Calu3 (cell line): ENCODE measurements at regions not wholly inside any gene's neighbourhood (a gene's known extent, or its start where the extent isn't known, plus 50 kb on each side); places are given as distances from the start of the nearest gene placed in this dataset.

Experiments
- BruUV-seq: library from RNA; stranded (reverse); fragments of 400-500 nt; replicated peaks from 2 replicates; lab custom pipeline; 2021; lab: Mats Ljungman, UMichigan
- CTCF ChIA-PET: fragments of 300-600 bp; sonication (Branson Sonifier 250); formaldehyde crosslinking; loops from one replicate; lab custom pipeline; 2022; ENCODE audit warnings: antibody characterized with exemption; lab: Charles Lee
- DNase-seq: peaks from one replicate; pipeline ENCODE4 v3.0.0; 2022
- H3K27ac Mint-ChIP-seq: one replicate; pipeline ENCODE4 v1.8.0; 2022; ENCODE audit warnings: mixed read lengths; ENCODE audit not compliant: unreplicated experiment
- H3K27me3 Mint-ChIP-seq: one replicate; pipeline ENCODE4 v1.8.0; 2022; ENCODE audit warnings: mixed read lengths; ENCODE audit not compliant: unreplicated experiment
- H3K36me3 Mint-ChIP-seq: one replicate; pipeline ENCODE4 v1.8.0; 2022; ENCODE audit warnings: mild to moderate bottlenecking, moderate library complexity, mixed read lengths; ENCODE audit not compliant: insufficient read depth, unreplicated experiment
- H3K4me1 Mint-ChIP-seq: one replicate; pipeline ENCODE4 v1.8.0; 2022; ENCODE audit warnings: mild to moderate bottlenecking, low read depth, mixed read lengths; ENCODE audit not compliant: unreplicated experiment
- H3K4me3 Mint-ChIP-seq: one replicate; pipeline ENCODE4 v1.8.0; 2022; ENCODE audit warnings: mild to moderate bottlenecking, low read depth, moderate library complexity, mixed read lengths; ENCODE audit not compliant: unreplicated experiment
- H3K9me3 Mint-ChIP-seq: one replicate; pipeline ENCODE4 v1.8.0; 2022; ENCODE audit warnings: low read depth, mixed read lengths; ENCODE audit not compliant: unreplicated experiment
- intact Hi-C: fragments of 100-400 bp; cut with micrococcal nuclease; formaldehyde crosslinking; loops from one replicate; pipeline ENCODE4 v1.10.0; 2022; ENCODE audit not compliant: unreplicated experiment
- TF ChIP-seq, protein P1 (sequence below): fragments of 200-600 bp; IDR thresholded peaks from one replicate; pipeline ENCODE4 v1.8.0; 2022; ENCODE audit warnings: antibody characterized with exemption; ENCODE audit not compliant: unreplicated experiment

DNA sequence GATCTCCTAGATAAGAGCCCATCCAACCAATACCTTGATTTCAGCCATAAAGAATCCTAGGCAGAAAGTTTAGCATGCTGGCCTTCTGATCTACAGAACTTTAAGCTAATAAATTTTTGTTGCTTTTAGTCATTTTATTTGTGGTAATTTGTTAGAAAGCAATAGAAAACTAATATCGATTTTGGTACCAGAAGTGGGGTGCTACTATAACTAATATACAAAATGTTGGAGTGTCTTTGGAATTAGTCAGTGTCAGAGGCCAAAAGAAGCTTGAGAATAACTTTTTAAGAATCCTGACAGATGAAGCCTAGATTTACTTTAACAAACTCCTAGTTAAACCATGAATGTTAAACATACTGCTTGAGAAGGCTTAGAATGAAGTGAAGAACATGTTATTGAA is 83.6 kb upstream of the HSF2 start:
- no peak for DNase-seq
- TF ChIP-seq, protein P1, sequence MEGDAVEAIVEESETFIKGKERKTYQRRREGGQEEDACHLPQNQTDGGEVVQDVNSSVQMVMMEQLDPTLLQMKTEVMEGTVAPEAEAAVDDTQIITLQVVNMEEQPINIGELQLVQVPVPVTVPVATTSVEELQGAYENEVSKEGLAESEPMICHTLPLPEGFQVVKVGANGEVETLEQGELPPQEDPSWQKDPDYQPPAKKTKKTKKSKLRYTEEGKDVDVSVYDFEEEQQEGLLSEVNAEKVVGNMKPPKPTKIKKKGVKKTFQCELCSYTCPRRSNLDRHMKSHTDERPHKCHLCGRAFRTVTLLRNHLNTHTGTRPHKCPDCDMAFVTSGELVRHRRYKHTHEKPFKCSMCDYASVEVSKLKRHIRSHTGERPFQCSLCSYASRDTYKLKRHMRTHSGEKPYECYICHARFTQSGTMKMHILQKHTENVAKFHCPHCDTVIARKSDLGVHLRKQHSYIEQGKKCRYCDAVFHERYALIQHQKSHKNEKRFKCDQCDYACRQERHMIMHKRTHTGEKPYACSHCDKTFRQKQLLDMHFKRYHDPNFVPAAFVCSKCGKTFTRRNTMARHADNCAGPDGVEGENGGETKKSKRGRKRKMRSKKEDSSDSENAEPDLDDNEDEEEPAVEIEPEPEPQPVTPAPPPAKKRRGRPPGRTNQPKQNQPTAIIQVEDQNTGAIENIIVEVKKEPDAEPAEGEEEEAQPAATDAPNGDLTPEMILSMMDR = no peak
- H3K4me3 Mint-ChIP-seq = no peak overlapping the region
- H3K9me3 Mint-ChIP-seq = peaks cover 7% of the 10 kb centered on the region
- no peaks in the 10 kb centered on the region for H3K27me3 Mint-ChIP-seq
- CTCF ChIA-PET = no interaction called here
- intact Hi-C loops = no loop called here
- H3K4me1 Mint-ChIP-seq = no peaks in the 10 kb centered on the region
- BruUV-seq = no TSS peak
- no peak overlapping the region for H3K27ac Mint-ChIP-seq
- H3K36me3 Mint-ChIP-seq = no peaks in the 10 kb centered on the region

DNA sequence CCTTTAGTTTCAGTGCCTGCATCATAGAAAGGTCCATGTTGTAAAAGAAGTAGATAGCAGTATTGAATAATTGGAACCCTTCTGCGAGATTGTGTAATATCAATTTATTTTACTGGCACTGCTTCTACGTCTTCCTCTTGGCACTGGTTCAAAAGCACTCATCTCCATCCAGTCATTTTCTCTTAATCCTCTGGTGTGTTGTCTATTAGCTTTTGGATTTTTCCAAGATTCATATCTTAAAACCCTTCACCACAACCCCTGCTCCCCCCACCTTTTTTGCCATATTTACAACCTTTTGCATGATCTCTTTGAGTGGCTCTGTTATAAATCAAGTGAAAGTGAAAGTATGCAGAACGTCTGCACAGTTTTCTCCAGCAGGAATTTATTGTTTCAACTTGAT is 76.6 kb upstream of the HSF2 start:
- H3K4me1 Mint-ChIP-seq = peaks cover 13% of the 10 kb centered on the region
- H3K27ac Mint-ChIP-seq = peak overlapping the region; percentile 40
- BruUV-seq = no TSS peak

GRCh38 chr6:122323361-122323760 is 76.1 kb upstream of the HSF2 start:
- peaks cover 6% of the 10 kb centered on the region for H3K36me3 Mint-ChIP-seq
- CTCF ChIA-PET = no interaction called here
- peak overlapping the region; percentile 40 for H3K27ac Mint-ChIP-seq
- no peaks in the 10 kb centered on the region for H3K27me3 Mint-ChIP-seq
- TF ChIP-seq, protein P1 = no peak
- peaks cover 13% of the 10 kb centered on the region for H3K4me1 Mint-ChIP-seq
- BruUV-seq = no TSS peak
- H3K9me3 Mint-ChIP-seq = no peaks in the 10 kb centered on the region
- peak overlapping the region; percentile 73 for H3K4me3 Mint-ChIP-seq
- DNase-seq = no peak
- intact Hi-C loops = no loop called here

More for the DNA sequence above, 76.6 kb upstream of the HSF2 start:
- Mint-ChIP-seq H3K4me3 (peak overlapping the region; percentile 73), H3K36me3 (peaks cover 6% of the 10 kb centered on the region), H3K9me3 (no peaks in the 10 kb centered on the region), H3K27me3 (no peaks in the 10 kb centered on the region)
- CTCF ChIA-PET = interaction anchor here (1.0 kb wide), 1 partner anchor 14 kb away, joined by 4 read pairs; no protein-coding TSS in a partner anchor
- intact Hi-C loops = no loop called here
- no peak for DNase-seq
- TF ChIP-seq, protein P1 = no peak

DNA sequence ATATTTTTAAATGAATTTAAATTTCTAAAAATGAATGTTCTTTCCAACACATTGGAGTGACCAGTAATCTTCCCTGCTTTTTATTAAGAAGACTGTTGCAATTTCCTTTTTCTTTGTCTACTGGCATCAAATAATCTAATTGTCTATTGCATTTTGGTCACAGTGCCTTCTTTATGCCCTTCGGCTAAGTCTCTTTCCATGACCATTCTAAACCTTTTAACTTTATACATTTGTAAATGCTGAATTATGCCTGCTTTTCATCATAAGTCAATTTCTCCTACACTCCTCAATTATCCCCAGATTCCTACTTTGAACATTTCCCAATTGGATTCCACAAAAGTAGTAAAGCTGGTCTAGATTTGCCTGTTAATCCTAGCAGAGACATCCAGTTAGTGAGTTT is 69.1 kb upstream of the HSF2 start:
- no TSS peak for BruUV-seq
- Mint-ChIP-seq H3K9me3 (no peaks in the 10 kb centered on the region), H3K27ac (no peak overlapping the region), H3K4me1 (no peaks in the 10 kb centered on the region), H3K36me3 (no peaks in the 10 kb centered on the region), H3K4me3 (no peak overlapping the region), H3K27me3 (no peaks in the 10 kb centered on the region)
- TF ChIP-seq, protein P1 = no peak
- no peak for DNase-seq
- CTCF ChIA-PET = no interaction called here
- intact Hi-C loops = no loop called here
